ENCODE measurements at regions not wholly inside any gene's neighbourhood (a gene's known extent, or its start where the extent isn't known, plus 50 kb on each side); places are given as distances from the start of the nearest gene placed in this dataset.

GRCh38 chr4:66097218-66097617 lies 426.9 kb upstream of the EPHA5 start:
- no peak for FAIRE-seq

DNA sequence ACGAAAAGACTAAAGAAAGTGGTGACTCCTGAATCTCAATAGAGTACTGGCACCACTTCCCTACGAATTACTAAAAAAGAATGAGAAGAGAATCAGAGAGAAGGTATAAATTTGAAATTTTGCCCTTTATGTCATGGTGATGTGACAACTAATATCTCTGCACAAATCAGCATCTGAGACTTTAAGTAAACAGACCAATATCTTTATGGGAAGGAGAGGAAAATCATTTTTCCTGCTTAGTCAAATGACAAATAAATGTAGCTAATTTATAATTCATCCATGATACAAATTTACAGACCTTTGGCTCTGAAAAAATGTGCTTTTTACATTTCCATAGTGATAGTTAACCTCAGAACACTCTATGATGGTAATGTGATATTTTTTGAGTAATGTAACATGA lies 424.8 kb upstream of the EPHA5 start:
- FAIRE-seq = no peak

DNA sequence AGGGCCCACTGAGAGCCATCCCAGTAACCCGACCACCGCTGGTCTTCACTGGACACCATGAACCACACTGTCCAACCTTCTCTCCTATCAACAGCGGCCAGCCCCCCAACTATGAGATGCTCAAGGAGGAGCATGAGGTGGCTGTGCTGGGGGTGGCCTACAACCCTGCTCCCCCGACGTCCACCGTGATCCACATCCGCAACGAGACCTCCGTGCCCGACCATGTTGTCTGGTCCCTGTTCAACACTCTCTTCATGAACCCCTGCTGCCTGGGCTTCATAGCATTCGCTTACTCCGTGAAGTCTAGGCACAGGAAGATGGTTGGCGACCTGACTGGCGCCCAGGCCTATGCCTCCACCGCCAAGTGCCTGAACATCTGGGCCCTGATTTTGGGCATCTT lies 423.8 kb upstream of the EPHA5 start:
- FAIRE-seq = no peak

GRCh38 chr4:66091786-66092185 lies 421.5 kb upstream of the EPHA5 start:
- FAIRE-seq = no peak

DNA sequence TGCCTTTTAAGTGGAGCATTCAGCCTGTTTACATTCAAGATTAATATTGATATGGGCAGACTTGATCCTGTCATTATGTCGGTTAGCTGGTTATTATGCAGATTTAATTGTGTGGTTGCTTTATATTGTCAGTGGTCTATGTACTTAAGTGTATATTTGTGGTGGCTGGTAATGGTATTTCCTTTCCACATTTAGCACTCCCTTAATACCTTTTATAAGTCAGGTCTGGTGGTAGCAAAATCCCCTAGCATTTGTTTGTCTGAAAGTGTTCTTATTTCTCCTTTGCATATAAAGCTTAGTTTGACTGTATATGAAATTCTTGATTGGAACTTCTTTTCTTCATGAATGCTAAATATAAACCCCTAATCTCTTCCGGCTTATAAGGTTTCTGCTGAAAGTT lies 403.7 kb upstream of the EPHA5 start:
- no peak for FAIRE-seq

DNA sequence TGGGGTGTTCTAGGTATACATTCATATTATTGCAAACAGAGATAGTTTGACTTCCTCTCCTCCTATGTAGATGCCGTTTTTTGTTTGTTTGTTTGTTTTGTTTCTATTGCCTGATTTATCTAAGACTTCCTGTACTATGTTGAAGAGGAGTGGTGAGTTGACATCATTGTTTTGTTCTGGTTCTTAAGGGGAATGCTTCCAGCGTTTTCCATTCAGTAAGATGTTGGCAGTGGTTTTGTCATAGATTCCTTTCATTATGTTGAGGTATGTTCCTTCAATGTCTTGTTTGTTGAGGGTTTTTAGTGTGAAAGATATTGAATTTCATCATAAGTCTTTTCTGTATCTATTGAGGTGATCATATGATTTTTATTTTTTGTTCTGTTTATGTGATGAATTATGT lies 401.6 kb upstream of the EPHA5 start:
- FAIRE-seq = no peak

GRCh38 chr4:66062921-66063320 lies 392.6 kb upstream of the EPHA5 start:
- no peak for FAIRE-seq

- FAIRE-seq = no peak
These were observed 391.8 kb upstream of the EPHA5 start for GRCh38 chr4:66062044-66062443.

DNA sequence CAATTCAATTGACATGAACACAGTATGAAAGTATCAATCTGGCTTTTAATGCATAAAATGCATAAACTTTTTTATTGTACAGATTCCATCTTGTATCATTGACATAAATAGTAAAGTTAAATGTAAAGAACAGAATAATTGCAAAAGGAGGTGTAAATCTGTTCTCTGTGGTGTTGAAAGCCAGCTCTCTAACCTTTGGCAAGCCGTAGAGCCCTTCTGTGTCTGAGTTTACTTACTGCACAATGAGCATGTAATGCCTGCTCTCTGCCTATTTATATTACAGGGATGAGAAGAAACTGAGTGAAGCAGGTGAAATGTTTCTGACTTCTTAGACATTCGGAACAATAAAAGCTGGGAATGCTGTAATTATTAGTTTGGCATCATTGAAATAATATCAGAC lies 389.3 kb upstream of the EPHA5 start:
- FAIRE-seq = no peak

GRCh38 chr4:66059136-66059535 lies 388.8 kb upstream of the EPHA5 start:
- FAIRE-seq = no peak

DNA sequence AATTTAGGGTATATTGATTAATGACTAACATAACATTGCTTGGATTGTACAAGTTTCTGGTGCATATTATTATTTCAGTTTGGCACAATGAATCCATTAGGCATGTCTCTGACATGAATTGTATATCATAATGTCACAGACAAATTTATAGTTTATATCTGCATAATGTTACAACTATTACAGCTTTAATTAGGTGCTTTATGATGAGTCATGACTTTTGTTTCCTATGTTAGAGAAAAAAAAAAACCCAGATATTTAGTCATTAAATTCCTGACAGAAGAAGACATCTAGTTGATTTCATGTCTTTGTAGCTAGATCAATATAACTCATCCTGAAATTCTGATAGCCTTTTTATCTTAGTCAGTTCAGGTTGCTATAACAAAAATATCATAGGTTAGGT lies 385.7 kb upstream of the EPHA5 start:
- FAIRE-seq = no peak

DNA sequence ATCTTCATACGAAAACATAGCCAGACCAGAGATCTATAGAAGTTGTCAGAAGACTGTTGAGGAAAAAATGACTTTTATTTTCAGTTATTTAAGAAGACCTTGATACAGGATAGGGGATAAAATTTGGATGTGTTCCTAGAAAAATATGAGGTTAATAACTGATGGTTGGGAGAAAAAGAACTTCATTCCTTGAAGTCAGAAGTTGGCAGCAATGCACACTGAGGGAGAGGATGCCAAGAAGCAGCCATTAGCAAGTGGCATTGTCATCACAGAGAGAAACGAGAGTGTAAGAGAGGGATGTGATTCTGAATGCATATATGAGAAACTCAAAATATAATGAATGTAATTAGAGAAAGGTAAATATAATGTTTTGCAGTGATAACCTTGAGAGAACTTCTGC lies 382.1 kb upstream of the EPHA5 start:
- FAIRE-seq = no peak

GRCh38 chr4:66048861-66049260 lies 378.6 kb upstream of the EPHA5 start:
- no peak for FAIRE-seq

DNA sequence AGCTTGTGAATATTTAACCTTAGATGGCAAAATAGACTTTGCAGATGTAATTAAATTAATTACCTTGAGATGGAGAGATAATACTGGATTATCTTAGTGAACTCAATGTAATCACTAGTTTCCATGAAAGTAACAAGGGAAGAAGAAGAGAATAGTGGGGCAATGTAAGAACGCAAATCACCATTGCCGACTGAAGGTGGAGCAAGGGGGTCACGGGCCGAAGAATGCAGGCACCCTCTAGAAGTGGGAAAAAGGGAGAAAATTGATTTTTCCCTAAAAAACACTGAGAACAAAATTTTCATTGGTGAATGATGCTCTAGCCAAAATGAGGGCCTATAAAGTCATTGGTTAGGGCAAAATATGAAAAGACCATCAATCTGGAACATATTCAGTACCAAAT lies 375.6 kb upstream of the EPHA5 start:
- no peak for FAIRE-seq

DNA sequence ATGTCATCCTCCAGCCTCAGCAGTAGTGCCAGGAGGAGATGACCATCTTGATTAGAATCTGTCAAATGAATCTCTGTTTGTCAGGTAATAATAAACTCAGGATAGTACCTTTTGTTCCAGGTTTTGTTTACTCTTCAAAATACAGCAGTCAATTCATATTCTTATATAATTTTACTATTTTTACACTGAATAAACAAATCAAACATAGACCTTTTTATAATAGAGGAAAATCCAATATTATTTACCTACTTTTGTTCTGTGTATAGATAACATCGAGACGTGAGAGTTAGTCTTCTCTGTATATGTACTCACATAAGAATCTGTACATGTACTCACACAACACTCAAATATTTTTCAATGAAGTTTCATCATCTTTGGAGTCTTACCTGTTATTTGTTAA lies 365.4 kb upstream of the EPHA5 start:
- FAIRE-seq = no peak

DNA sequence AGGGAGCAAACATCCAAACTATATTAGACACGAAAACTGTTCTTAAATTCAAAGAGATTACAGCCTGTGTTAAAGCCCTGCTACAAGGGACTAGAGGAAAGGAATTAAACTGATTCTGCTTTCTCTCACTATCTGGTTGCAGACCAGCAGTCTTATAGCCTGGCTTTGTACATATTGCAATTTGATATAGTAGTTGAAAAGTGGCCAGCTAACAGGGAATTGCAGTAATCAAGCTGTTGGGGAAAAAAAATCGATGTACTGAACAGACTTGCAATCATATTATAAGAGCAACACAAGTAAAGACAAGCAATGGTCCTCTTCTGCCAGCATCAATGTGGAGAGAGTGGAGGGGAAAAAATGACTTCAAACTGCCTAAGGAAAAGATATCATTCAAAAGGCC lies 364.4 kb upstream of the EPHA5 start:
- no peak for FAIRE-seq

- FAIRE-seq = no peak
These were observed 364.0 kb upstream of the EPHA5 start for GRCh38 chr4:66034262-66034661.

GRCh38 chr4:66032571-66032970 lies 362.3 kb upstream of the EPHA5 start:
- no peak for FAIRE-seq

GRCh38 chr4:66028668-66029067 lies 358.4 kb upstream of the EPHA5 start:
- FAIRE-seq = no peak

DNA sequence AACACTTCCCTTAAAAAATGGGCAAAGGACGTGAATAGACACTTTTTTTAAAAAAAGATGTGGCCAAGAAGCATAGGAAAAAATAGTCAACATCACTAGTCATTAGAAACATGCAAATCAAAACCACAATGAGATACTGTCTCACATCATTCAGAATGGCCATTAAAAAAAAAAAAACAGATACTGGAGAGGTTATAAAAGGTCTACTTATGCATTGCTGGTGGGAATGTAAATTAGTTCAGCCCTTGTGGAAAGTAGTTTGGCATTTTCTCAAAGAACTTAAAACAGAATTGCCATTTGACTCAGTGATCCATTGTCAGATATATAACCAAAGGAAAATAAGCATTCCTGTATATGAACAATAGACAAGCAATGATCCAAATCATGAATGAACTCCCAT lies 352.8 kb upstream of the EPHA5 start:
- FAIRE-seq = no peak

- no peak for FAIRE-seq
These were observed 347.4 kb upstream of the EPHA5 start for GRCh38 chr4:66017671-66018070.

DNA sequence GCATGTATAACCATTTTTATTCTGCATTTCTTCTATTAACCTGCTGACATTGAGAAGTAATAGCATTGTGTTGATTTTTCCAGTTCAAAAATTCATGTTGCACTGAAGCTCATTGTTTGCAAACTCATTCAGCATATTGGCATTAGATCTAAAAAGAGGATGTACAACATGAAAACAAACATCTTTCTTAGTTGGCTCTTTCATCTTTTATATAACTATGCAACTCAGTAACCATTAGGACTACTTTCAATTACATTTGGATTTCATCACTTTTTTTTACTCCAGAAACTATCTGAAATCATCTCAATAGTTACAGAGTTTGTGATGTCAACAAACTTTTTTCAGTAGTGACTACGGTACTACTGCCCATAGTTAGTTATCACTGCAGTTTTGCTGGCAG lies 346.0 kb upstream of the EPHA5 start:
- FAIRE-seq = peak; percentile 50

GRCh38 chr4:66014146-66014765 lies 344.0 kb upstream of the EPHA5 start:
- FAIRE-seq = no peak

DNA sequence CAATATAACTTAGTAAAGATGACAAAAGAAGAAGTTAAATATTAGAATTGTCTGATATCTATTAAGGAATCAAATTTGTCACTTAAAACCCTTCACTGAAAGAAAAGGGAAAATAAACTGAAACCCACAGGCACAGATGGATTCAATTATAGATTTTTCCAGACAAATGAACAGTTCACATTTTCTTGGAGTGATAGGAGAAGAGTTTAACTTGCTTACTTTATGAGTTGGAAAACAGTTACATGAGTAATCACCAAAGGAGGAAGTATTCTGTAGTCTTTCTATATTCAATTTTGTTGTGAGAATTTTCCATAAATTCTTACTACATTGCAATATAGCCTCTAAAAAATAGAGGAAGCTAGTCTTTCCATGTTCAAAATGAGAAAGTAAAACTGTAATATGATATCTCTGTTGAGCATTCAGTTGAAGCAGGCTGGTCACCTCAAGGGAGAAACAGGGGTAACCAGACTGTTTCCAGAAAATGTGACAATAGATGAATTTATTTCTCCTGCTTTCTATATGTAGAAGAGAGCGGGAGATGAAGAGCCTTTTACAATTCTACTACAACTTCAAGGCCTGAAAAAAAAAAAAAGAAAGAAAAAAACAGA lies 330.3 kb upstream of the EPHA5 start:
- FAIRE-seq = peak; percentile 77

DNA sequence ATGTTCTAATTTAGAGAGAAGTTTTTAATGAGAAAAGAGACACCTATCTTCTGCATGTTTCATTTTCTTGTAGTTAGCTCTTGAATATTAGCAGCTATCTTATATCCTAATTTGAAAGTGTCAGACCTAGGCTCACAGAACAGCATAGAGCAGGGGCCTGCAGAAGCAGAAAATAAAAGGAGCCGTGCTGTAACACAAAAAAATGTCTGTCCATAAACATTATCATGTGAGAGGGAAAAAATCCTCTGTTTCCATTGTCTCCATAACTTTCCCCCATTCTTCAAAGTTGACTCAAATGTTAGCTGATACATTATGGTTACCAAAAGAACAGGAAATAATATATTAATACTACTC lies 329.2 kb upstream of the EPHA5 start:
- FAIRE-seq = no peak
